ENCODE measurements at regions not wholly inside any gene's neighbourhood (a gene's known extent, or its start where the extent isn't known, plus 50 kb on each side); places are given as distances from the start of the nearest gene placed in this dataset.

DNA sequence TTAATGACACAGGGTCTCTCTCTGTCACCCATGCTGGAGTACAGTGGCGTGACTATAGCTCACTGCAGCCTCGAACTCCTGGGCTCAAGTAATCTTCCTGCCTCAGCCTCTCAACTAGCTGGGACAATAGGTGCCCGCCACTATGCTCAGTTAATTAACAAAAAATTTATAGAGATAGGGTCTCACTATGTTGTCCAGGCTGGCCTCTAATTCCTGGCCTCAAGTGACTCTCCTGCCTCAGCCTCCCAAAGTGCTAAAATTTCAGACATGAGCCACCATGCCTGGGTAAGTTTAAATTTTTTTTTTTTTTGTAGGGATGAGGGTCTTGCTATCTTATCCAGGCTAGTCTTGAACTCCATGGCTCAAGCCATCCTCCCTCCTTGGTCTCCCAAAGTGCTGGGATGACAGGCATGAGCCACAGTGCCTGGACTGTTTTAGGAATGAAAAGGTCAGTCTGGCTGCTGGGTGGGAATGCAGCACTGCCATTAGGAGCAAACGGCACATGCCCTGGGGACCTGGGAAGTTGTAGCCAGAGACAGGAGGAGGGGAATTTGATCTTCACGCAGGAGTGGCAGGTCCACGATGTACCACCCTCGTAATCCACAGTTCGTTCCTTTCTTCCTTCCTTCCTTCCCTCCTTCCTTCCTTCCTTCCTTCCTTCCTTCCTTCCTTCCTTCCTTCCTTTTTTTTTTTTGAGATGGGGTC, 106.7 kb downstream of the HAPSTR1 start:
- no peak overlapping the region for H3K4me3 ChIP-seq (ENCODE audit: low read depth, low read length)
- DNase-seq (ENCODE audit: low read depth) = no peak
- TF ChIP-seq, protein P1, sequence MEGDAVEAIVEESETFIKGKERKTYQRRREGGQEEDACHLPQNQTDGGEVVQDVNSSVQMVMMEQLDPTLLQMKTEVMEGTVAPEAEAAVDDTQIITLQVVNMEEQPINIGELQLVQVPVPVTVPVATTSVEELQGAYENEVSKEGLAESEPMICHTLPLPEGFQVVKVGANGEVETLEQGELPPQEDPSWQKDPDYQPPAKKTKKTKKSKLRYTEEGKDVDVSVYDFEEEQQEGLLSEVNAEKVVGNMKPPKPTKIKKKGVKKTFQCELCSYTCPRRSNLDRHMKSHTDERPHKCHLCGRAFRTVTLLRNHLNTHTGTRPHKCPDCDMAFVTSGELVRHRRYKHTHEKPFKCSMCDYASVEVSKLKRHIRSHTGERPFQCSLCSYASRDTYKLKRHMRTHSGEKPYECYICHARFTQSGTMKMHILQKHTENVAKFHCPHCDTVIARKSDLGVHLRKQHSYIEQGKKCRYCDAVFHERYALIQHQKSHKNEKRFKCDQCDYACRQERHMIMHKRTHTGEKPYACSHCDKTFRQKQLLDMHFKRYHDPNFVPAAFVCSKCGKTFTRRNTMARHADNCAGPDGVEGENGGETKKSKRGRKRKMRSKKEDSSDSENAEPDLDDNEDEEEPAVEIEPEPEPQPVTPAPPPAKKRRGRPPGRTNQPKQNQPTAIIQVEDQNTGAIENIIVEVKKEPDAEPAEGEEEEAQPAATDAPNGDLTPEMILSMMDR (IDR thresholded peaks at IDR 0.05; ENCODE audit: low read depth, low read length, missing control alignments) = no peak
- in situ Hi-C loops (cut with HindIII; ENCODE audit: low sequenced_read_pairs) = no loop called here

DNA sequence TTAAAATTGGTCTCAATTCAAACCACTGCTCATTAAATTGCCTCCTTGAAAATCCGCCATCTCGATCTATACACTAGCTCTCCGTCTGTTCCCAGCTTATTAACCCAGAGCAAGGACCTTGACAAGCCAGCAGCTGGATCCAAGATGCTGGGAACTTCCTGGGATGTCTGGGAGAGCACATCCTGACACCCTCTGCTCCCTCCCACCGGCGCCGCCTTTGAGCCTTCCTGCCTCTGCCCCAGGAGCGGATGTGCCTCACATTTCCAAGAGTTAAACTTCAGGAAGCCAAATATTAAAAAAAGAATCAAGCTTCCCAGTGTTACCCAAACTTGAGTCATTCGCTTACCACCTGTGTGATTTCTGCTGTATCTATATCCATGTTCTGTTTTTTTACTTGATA, 107.9 kb downstream of the HAPSTR1 start:
- TF ChIP-seq, protein P1 (IDR thresholded peaks at IDR 0.05; ENCODE audit: low read depth, low read length, missing control alignments) = no peak
- no peak for DNase-seq (ENCODE audit: low read depth)
- in situ Hi-C loops (cut with HindIII; ENCODE audit: low sequenced_read_pairs) = no loop called here
- no peak overlapping the region for H3K4me3 ChIP-seq (ENCODE audit: low read depth, low read length)

- H3K4me3 ChIP-seq (ENCODE audit: low read depth, low read length) = no peak overlapping the region
- in situ Hi-C loops (cut with HindIII; ENCODE audit: low sequenced_read_pairs) = no loop called here
- no peak for DNase-seq (ENCODE audit: low read depth)
- TF ChIP-seq, protein P1 (IDR thresholded peaks at IDR 0.05; ENCODE audit: low read depth, low read length, missing control alignments) = no peak
Observed at GRCh38 chr16:9199751-9200150, 108.3 kb downstream of the HAPSTR1 start.

DNA sequence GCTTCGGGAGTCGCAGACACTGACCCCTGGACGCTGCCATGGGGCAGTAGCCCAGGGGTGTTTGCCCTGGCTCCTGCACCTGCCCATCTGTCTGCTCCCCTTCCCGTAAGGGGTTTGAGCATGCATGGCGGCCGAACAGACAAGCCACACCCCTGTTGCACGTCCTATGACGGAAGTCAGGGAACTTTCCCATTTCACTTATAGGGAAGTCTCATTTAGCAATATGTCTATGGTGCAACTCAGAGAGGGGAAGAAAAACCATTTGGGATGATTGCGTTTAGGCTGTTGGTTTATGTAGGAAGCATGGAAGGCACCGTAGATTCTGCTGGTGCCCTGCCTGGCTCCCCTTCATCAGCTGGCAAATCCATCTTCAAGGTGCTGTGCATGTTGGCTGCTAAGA, 112.5 kb downstream of the HAPSTR1 start:
- TF ChIP-seq, protein P1 (IDR thresholded peaks at IDR 0.05; ENCODE audit: low read depth, low read length, missing control alignments) = no peak
- no peak overlapping the region for H3K4me3 ChIP-seq (ENCODE audit: low read depth, low read length)
- in situ Hi-C loops (cut with HindIII; ENCODE audit: low sequenced_read_pairs) = no loop called here
- DNase-seq (ENCODE audit: low read depth) = no peak

- TF ChIP-seq, protein P1 (IDR thresholded peaks at IDR 0.05; ENCODE audit: low read depth, low read length, missing control alignments) = no peak
- DNase-seq (ENCODE audit: low read depth) = no peak
- in situ Hi-C loops (cut with HindIII; ENCODE audit: low sequenced_read_pairs) = no loop called here
- H3K4me3 ChIP-seq (ENCODE audit: low read depth, low read length) = no peak overlapping the region
Observed at GRCh38 chr16:9205661-9206060, 114.2 kb downstream of the HAPSTR1 start.

DNA sequence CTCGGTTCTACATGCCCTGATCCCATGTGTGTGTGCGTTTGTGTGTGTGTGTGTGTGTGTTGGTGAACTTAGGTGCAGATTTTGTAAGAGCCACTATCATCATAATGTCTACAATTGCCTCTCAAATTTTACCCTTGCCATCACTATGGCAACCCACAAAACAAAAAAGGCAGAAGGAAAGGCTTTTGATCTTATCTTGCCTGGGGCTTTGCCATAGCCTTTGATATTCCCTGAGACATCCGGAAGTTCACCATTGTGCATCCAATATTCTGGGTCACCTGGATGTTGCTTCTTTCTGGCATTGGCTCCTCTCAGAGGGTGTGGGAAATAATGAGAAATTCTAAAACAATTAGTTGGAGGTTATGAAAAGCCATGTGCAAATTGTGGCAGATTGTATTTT, 114.7 kb downstream of the HAPSTR1 start:
- in situ Hi-C loops (cut with HindIII; ENCODE audit: low sequenced_read_pairs) = no loop called here
- TF ChIP-seq, protein P1 (IDR thresholded peaks at IDR 0.05; ENCODE audit: low read depth, low read length, missing control alignments) = no peak
- no peak for DNase-seq (ENCODE audit: low read depth)
- H3K4me3 ChIP-seq (ENCODE audit: low read depth, low read length) = no peak overlapping the region

Measured in astrocyte of the cerebellum (primary cell).